T-cell (primary cell): ENCODE measurements at regions not wholly inside any gene's neighbourhood (a gene's known extent, or its start where the extent isn't known, plus 50 kb on each side); places are given as distances from the start of the nearest gene placed in this dataset.
"Not testable (repeated sequence)": the region's sequence is repeated elsewhere in the genome, so short reads cannot be mapped to it uniquely, and the experiment has no call there.

ENCODE experiments used
- ATAC-seq, 4 experiments: fragments of 200-7000 bp in 3 of 4; fragments of 150-1000 bp in 1 of 4; cut with Tn5 transposase; replicated peaks in 1 of 4; 1 replicate in 3 of 4; 2 replicates in 1 of 4; pipeline ENCODE4 v1.10.0; 2021; ENCODE audit warnings: moderate library complexity in 3 of 4, mild to moderate bottlenecking in 2 of 4, moderate number of reproducible peaks in 1 of 4
- CTCF ChIA-PET, 2 donors: fragments of 300-600 bp; sonication (Branson Sonifier 250); formaldehyde crosslinking; loops; one replicate each; lab custom pipeline; 2022; ENCODE audit warnings: antibody characterized with exemption in 2 of 2; lab: Charles Lee
- POLR2A ChIA-PET, 2 donors: fragments of 300-600 bp; sonication (Branson Sonifier 250); formaldehyde crosslinking; loops; one replicate each; lab custom pipeline; 2022; ENCODE audit warnings: antibody characterized with exemption in 2 of 2; lab: Charles Lee
- DNase-seq, 35 experiments: peaks; one replicate each; pipeline versions ENCODE4 v3.0.0 to v3.0.0-alpha.2; 2013 to 2023
- H3K27ac ChIP-seq: one replicate; pipeline ENCODE4 v1.5.1; 2013; ENCODE audit warnings: low read length
- H3K27me3 ChIP-seq, 2 experiments: replicated peaks in 1 of 2; 1 replicate in 1 of 2; 2 replicates in 1 of 2; pipeline versions ENCODE4 v1.6.1 to v1.7.0; 2013; ENCODE audit warnings: low read length in 1 of 2, mixed read lengths in 1 of 2; ENCODE audit not compliant: control insufficient read depth in 2 of 2, insufficient read depth in 2 of 2; ENCODE audit errors: extremely low read depth in 1 of 2
- H3K36me3 ChIP-seq, 2 donors: 1 replicate in 1 of 2; 2 replicates in 1 of 2; pipeline versions ENCODE4 v1.6.1 to v1.7.0; 2013; ENCODE audit warnings: low read length in 1 of 2; ENCODE audit not compliant: control insufficient read depth in 2 of 2, insufficient read depth in 1 of 2; ENCODE audit errors: extremely low read depth in 1 of 2
- H3K4me1 ChIP-seq, 2 experiments: 1 replicate in 1 of 2; 2 replicates in 1 of 2; pipeline versions ENCODE4 v1.6.1 to v1.7.0; 2013; ENCODE audit warnings: low read length in 2 of 2, mixed read lengths in 1 of 2; ENCODE audit not compliant: insufficient read depth in 2 of 2, control insufficient read depth in 1 of 2; ENCODE audit errors: extremely low read depth in 1 of 2
- H3K4me3 ChIP-seq, 2 donors: 1 replicate in 1 of 2; 2 replicates in 1 of 2; pipeline versions ENCODE4 v1.5.1 to v1.7.0; 2013; ENCODE audit warnings: mild to moderate bottlenecking in 2 of 2, low read length in 1 of 2, moderate library complexity in 1 of 2; ENCODE audit not compliant: control insufficient read depth in 1 of 2; ENCODE audit errors: extremely low read depth in 1 of 2
- H3K9me3 ChIP-seq: 2 replicates; pipeline ENCODE4 v1.7.0; 2013
- H3K27ac Mint-ChIP-seq, 2 donors: one replicate each; pipeline ENCODE4 v1.8.0; 2020 to 2021; ENCODE audit warnings: mild to moderate bottlenecking in 2 of 2, mixed read lengths in 2 of 2
- H3K27me3 Mint-ChIP-seq, 2 donors: one replicate each; pipeline ENCODE4 v1.8.0; 2021 to 2022; ENCODE audit warnings: mixed read lengths in 2 of 2
- H3K36me3 Mint-ChIP-seq: one replicate; pipeline ENCODE4 v1.8.0; 2021; ENCODE audit warnings: mixed read lengths
- H3K4me1 Mint-ChIP-seq, 3 donors: one replicate each; pipeline ENCODE4 v1.8.0; 2020 to 2022; ENCODE audit warnings: mixed read lengths in 3 of 3, mild to moderate bottlenecking in 1 of 3
- H3K4me3 Mint-ChIP-seq, 3 donors: one replicate each; pipeline ENCODE4 v1.8.0; 2020 to 2022; ENCODE audit warnings: mild to moderate bottlenecking in 3 of 3, mixed read lengths in 3 of 3, moderate library complexity in 3 of 3
- H3K9me3 Mint-ChIP-seq, 3 donors: one replicate each; pipeline ENCODE4 v1.8.0; 2020 to 2022; ENCODE audit warnings: mixed read lengths in 3 of 3
- WGBS: methylation state at CpG from one replicate; pipeline ENCODE4 v1.1.5; 2013; ENCODE audit warnings: missing lambda C conversion rate; ENCODE audit not compliant: insufficient coverage; 5-methylcytosine and 5-hydroxymethylcytosine counted together

DNA sequence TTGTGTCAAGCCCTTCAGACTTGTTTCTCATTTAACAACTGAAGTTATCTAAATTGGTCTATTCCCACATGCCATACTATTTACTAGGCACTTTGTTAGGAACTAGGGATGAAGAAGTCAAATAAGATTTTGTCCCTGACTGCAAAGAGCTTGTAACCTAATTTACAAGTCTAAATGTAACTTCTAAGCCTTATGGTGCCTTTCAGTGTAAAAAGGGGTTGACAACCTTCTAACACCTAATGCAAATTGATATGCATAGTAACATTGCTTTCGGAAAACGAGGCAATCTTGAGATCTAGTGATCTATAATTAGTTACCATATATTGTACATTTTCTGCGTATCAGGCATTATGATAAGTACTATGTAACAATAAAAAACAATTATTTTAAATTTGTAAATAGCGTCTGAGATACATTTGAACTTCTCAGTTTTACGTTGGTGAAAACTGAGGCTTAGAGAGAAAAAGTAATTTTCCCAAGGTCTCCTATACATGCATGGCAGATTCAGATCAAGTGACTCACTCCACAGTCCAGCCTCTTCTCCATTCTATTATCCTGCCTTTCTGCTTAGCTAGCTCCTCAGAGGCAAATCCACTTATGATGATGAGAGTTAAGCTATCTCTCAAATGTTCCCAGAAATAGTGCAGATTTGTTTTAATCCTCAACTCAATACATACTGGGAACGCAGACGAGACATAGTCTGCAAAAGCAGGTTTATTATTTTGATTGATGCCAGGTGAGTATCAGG is 764.9 kb upstream of the SLITRK5 start:
- DNase-seq, result no peak
- no peaks in the 10 kb centered on the region for H3K27me3 Mint-ChIP-seq
- H3K9me3 Mint-ChIP-seq, result peaks cover 0 to 4% (median 4%) of the 10 kb centered on the region in 3 donors
- no peaks in the 10 kb centered on the region for H3K27me3 ChIP-seq
- H3K9me3 ChIP-seq, result no peaks in the 10 kb centered on the region
- CTCF ChIA-PET, result no interaction called here
- no CpG with 5 or more reads among the region's 7 CpGs for WGBS
- ATAC-seq, result no peak
- H3K4me1 ChIP-seq, result no peaks in the 10 kb centered on the region
- H3K4me3 ChIP-seq, result no peak overlapping the region
- no peak overlapping the region for H3K27ac ChIP-seq
- H3K27ac Mint-ChIP-seq, result no peak overlapping the region
- no peak overlapping the region for H3K4me3 Mint-ChIP-seq
- POLR2A ChIA-PET, result no interaction called here
- no peaks in the 10 kb centered on the region for H3K4me1 Mint-ChIP-seq
- no peaks in the 10 kb centered on the region for H3K36me3 ChIP-seq
- no peaks in the 10 kb centered on the region for H3K36me3 Mint-ChIP-seq

DNA sequence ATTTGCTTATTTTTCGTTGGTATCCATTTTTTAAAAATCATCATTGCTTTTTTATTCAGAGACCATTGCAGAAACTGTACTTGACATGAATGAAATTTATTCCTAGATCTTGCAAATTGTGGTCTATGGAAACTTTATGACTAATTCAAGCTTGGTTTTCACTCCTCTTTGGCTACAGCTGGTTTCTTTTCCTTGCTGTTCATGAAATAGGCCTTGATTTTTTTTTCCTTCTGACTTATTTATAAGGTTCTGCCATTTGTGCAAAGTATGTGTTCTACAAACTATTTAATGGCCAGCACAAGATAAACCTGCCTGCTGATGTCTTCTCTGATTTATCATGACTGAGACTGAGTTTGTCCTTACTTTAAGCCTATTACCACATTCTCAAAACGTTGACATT is 764.0 kb upstream of the SLITRK5 start:
- no peak overlapping the region for H3K27ac Mint-ChIP-seq
- POLR2A ChIA-PET, result no interaction called here
- no peaks in the 10 kb centered on the region for H3K36me3 ChIP-seq

DNA sequence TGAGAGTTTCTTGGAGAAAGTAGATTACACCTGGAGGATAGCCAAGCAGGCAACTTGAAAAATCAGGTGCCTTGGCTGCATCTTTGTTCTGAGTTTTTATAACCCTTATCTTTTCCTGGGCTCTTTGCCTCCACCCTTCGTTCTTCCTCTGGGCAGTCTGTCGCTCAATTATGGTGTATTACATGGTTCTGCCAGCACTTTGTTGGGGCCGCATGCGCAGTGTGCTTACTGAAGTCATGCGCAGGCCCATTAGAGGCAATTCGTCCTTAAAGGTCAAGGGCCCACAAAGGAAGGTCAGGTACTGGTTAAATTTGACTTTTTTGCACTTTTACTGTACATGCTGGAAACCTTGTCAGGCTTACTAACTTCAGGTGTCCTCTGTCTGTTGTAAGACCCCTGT is 761.9 kb upstream of the SLITRK5 start:
- Mint-ChIP-seq H3K4me3 (no peak overlapping the region), H3K27ac (no peak overlapping the region), H3K36me3 (no peaks in the 10 kb centered on the region), H3K9me3 (peaks cover 0 to 12% (median 6%) of the 10 kb centered on the region in 3 donors), H3K27me3 (no peaks in the 10 kb centered on the region), H3K4me1 (no peaks in the 10 kb centered on the region)
- 83% methylated on average over 5 of the region's 6 CpGs for WGBS
- DNase-seq, result no peak
- no peak overlapping the region for H3K4me3 ChIP-seq
- ATAC-seq, result no peak
- H3K27me3 ChIP-seq, result no peaks in the 10 kb centered on the region
- H3K4me1 ChIP-seq, result no peaks in the 10 kb centered on the region
- H3K27ac ChIP-seq, result no peak overlapping the region
- ChIA-PET POLR2A (no interaction called here), CTCF (no interaction called here)
- H3K36me3 ChIP-seq, result no peaks in the 10 kb centered on the region
- no peaks in the 10 kb centered on the region for H3K9me3 ChIP-seq

More for the DNA sequence above, 764.0 kb upstream of the SLITRK5 start:
- Histone ChIP-seq H3K4me3 (no peak overlapping the region), H3K27me3 (no peaks in the 10 kb centered on the region), H3K4me1 (no peaks in the 10 kb centered on the region), H3K27ac (no peak overlapping the region), H3K9me3 (no peaks in the 10 kb centered on the region)
- CTCF ChIA-PET, result no interaction called here
- Mint-ChIP-seq H3K4me1 (no peaks in the 10 kb centered on the region), H3K9me3 (peaks cover 0 to 6% (median 4%) of the 10 kb centered on the region in 3 donors), H3K4me3 (no peak overlapping the region), H3K36me3 (no peaks in the 10 kb centered on the region), H3K27me3 (no peaks in the 10 kb centered on the region)
- no CpG with 5 or more reads among the region's 2 CpGs for WGBS
- ATAC-seq (no peak), DNase-seq (no peak)

- ChIA-PET POLR2A (interaction anchor here in 1 of 2 donors (0.5 kb wide), 1 partner anchor 112 kb away, joined by 4 read pairs; no protein-coding TSS in a partner anchor), CTCF (no interaction called here)
- H3K4me3 ChIP-seq, result no peak overlapping the region
- Mint-ChIP-seq H3K4me3 (no peak overlapping the region), H3K36me3 (no peaks in the 10 kb centered on the region), H3K9me3 (peaks cover 0 to 32% (median 14%) of the 10 kb centered on the region in 3 donors), H3K27ac (no peak overlapping the region), H3K27me3 (no peaks in the 10 kb centered on the region), H3K4me1 (no peaks in the 10 kb centered on the region)
- no peaks in the 10 kb centered on the region for H3K36me3 ChIP-seq
- no peaks in the 10 kb centered on the region for H3K4me1 ChIP-seq
- 33% methylated on average over 1 of the region's 5 CpGs for WGBS
- DNase-seq (no peak), ATAC-seq (no peak)
- no peaks in the 10 kb centered on the region for H3K9me3 ChIP-seq
- H3K27me3 ChIP-seq, result no peaks in the 10 kb centered on the region
- no peak overlapping the region for H3K27ac ChIP-seq
Observed at GRCh38 chr13:86914757-86915156, 756.4 kb upstream of the SLITRK5 start.

DNA sequence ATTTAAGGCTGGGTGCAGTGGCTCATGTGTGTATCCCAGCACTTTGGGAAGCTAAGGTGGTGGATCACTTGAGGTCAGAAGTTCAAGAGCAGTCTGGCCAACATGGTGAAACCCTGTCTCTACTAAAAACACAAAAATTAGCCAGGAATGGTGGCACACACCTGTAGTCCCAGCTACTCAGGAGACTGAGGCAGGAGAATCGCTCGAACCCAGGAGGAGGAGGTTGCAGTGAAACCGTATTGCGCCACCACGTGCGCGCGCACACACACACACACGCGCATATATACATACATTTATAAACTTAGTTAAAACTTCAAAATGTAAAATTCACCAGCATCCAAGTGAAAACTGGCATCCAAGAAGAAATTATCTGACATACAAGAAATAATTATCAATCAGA is 753.7 kb upstream of the SLITRK5 start:
- H3K27me3 ChIP-seq, POLR2A ChIA-PET, H3K4me3 Mint-ChIP-seq, H3K4me3 ChIP-seq, CTCF ChIA-PET, ATAC-seq, H3K27me3 Mint-ChIP-seq, H3K36me3 ChIP-seq, H3K27ac ChIP-seq, H3K27ac Mint-ChIP-seq, H3K36me3 Mint-ChIP-seq, H3K4me1 ChIP-seq, DNase-seq, H3K4me1 Mint-ChIP-seq, H3K9me3 ChIP-seq: not testable (repeated sequence)
- no CpG with 5 or more reads among the region's 10 CpGs for WGBS
- peaks cover 0 to 29% (median 14%) of the 10 kb centered on the region in 3 donors for H3K9me3 Mint-ChIP-seq

- H3K4me1 Mint-ChIP-seq, result no peaks in the 10 kb centered on the region
- H3K4me3 Mint-ChIP-seq, result no peak overlapping the region
- H3K27ac Mint-ChIP-seq, result no peak overlapping the region
- POLR2A ChIA-PET, result interaction anchor here in 1 of 2 donors (0.6 kb wide), 1 partner anchor 331 kb away, joined by 3 read pairs; no protein-coding TSS in a partner anchor
- no peaks in the 10 kb centered on the region for H3K27me3 ChIP-seq
- no peak overlapping the region for H3K27ac ChIP-seq
- no CpG with 5 or more reads among the region's 2 CpGs for WGBS
- DNase-seq (no peak), ATAC-seq (no peak)
- no peaks in the 10 kb centered on the region for H3K36me3 ChIP-seq
- no peak overlapping the region for H3K4me3 ChIP-seq
- H3K9me3 Mint-ChIP-seq, result peaks cover 0 to 24% (median 7%) of the 10 kb centered on the region in 3 donors
- CTCF ChIA-PET, result no interaction called here
- no peaks in the 10 kb centered on the region for H3K36me3 Mint-ChIP-seq
- no peaks in the 10 kb centered on the region for H3K4me1 ChIP-seq
- no peaks in the 10 kb centered on the region for H3K27me3 Mint-ChIP-seq
- H3K9me3 ChIP-seq, result no peaks in the 10 kb centered on the region
Observed at GRCh38 chr13:86918682-86919081, 752.5 kb upstream of the SLITRK5 start.
